Pancreas (tissue), 10 donors: ENCODE measurements at regions not wholly inside any gene's neighbourhood (a gene's known extent, or its start where the extent isn't known, plus 50 kb on each side); places are given as distances from the start of the nearest gene placed in this dataset.

Source experiments
- ATAC-seq, 4 donors: fragments of 200-7000 bp; cut with Tn5 transposase; one replicate each; pipeline versions ENCODE4 v1.8.0 to v1.9.1; 2020; ENCODE audit warnings: mild to moderate bottlenecking in 4 of 4, moderate library complexity in 4 of 4
- DNase-seq, 6 donors: peaks; one replicate each; pipeline ENCODE4 v3.0.0-alpha.2; 2020
- FAIRE-seq: peaks from 2 replicates; lab custom pipeline; 2012; peaks lifted over from hg19 to GRCh38; lab: Jason Lieb, UNC
- H3K27ac ChIP-seq, 4 donors: fragments of 200-600 bp; sonication (generic); 1 replicate in 3 of 4; 2 replicates in 1 of 4; pipeline versions ENCODE4 v1.5.0 to v1.8.0; 2020
- H3K27me3 ChIP-seq, 4 donors: fragments of 200-600 bp; one replicate each; pipeline ENCODE4 v1.8.0; 2021
- H3K36me3 ChIP-seq, 3 donors: fragments of 200-600 bp; sonication (generic) in 1 of 3; one replicate each; pipeline versions ENCODE4 v1.5.0 to v1.8.0; 2020 to 2021
- H3K4me1 ChIP-seq, 3 donors: fragments of 200-600 bp; one replicate each; pipeline ENCODE4 v1.8.0; 2021
- H3K4me3 ChIP-seq, 4 donors: fragments of 200-600 bp; sonication (generic) in 2 of 4; one replicate each; pipeline versions ENCODE4 v1.5.0 to v1.8.0; 2020 to 2021
- H3K9me3 ChIP-seq, 4 donors: fragments of 200-600 bp; one replicate each; pipeline ENCODE4 v1.8.0; 2021
- CTCF ChIP-seq, 4 donors: fragments of 200-600 bp; sonication (generic) in 3 of 4; IDR thresholded peaks; one replicate each; pipeline versions ENCODE4 v1.5.0 to v1.8.0; 2021; ENCODE audit warnings: antibody characterized with exemption in 4 of 4
- WGBS, 2 donors: extraction: QIAGEN DNeasy Blood & Tissue Kit; methylation state at CpG; one replicate each; pipeline ENCODE4 v1.1.7; 2013; 5-methylcytosine and 5-hydroxymethylcytosine counted together
- intact Hi-C, 3 donors: fragments of 100-400 bp; cut with DNase I; formaldehyde crosslinking; loops; one replicate each; pipeline versions ENCODE4 v1.11.1 to v1.14.2; 2022
- donor health status: healthy with polysubstance abuse.
- donor health status: DM: no; HTN: no; CAD: no; lungs with moderate emphysema.
- donor health status: DM: no; HTN: no; CAD: no.
- donor health status: control.
- donor health status: control.
- donor health status: Bipolar disorder and iron deficiency.
- donor health status: DM: yes; HTN: yes; CAD: no.
- donor health status: DM: no; HTN: no; CAD: no.
- donor health status: DM: no; HTN: no; CAD: no.
- donor health status: DM: yes; HTN: yes; CAD: no.

- Histone ChIP-seq H3K9me3 (no peaks in the 10 kb centered on the region), H3K36me3 (no peaks in the 10 kb centered on the region), H3K4me3 (no peak overlapping the region), H3K4me1 (no peaks in the 10 kb centered on the region), H3K27me3 (no peaks in the 10 kb centered on the region), H3K27ac (no peak overlapping the region)
- 53 to 73% methylated on average over 2 of the region's 2 CpGs for WGBS, 2 donors
- no peak for DNase-seq
- no peak for FAIRE-seq
- no peak for ATAC-seq
- intact Hi-C loops = no loop called here
- no peak for TF ChIP-seq CTCF (IDR thresholded peaks at IDR 0.05)
Observed at GRCh38 chr6:8159966-8160365, 57.6 kb upstream of the EEF1E1 start.

- Histone ChIP-seq H3K36me3 (no peaks in the 10 kb centered on the region), H3K9me3 (no peaks in the 10 kb centered on the region), H3K4me1 (no peaks in the 10 kb centered on the region), H3K4me3 (no peak overlapping the region), H3K27me3 (no peaks in the 10 kb centered on the region), H3K27ac (no peak overlapping the region)
- WGBS, 2 donors = 25 to 28% methylated on average over 3 of the region's 3 CpGs
- no peak for TF ChIP-seq CTCF (IDR thresholded peaks at IDR 0.05)
- FAIRE-seq = peak; percentile 53
- ATAC-seq = peak in 2 of 4 donors; percentile 40 to 52
- intact Hi-C loops = no loop called here
- DNase-seq = no peak
Observed at GRCh38 chr6:8157839-8158238, 55.5 kb upstream of the EEF1E1 start.

GRCh38 chr6:8155259-8156012 is 53.1 kb upstream of the EEF1E1 start:
- intact Hi-C loops = no loop called here
- H3K4me1 ChIP-seq = no peaks in the 10 kb centered on the region
- no peak for FAIRE-seq
- no peak overlapping the region for H3K4me3 ChIP-seq
- no peaks in the 10 kb centered on the region for H3K9me3 ChIP-seq
- H3K36me3 ChIP-seq = no peaks in the 10 kb centered on the region
- no peak overlapping the region for H3K27ac ChIP-seq
- no peak for ATAC-seq
- TF ChIP-seq CTCF (IDR thresholded peaks at IDR 0.05) = no peak
- H3K27me3 ChIP-seq = no peaks in the 10 kb centered on the region
- 61 to 72% methylated on average over 2 of the region's 2 CpGs for WGBS, 2 donors
- DNase-seq = no peak
